Spleen (tissue), 11 donors: ENCODE measurements at regions not wholly inside any gene's neighbourhood (a gene's known extent, or its start where the extent isn't known, plus 50 kb on each side); places are given as distances from the start of the nearest gene placed in this dataset.
"Not testable (repeated sequence)": the region's sequence is repeated elsewhere in the genome, so short reads cannot be mapped to it uniquely, and the experiment has no call there.

Experiments
- DNase-seq: peaks from one replicate; pipeline ENCODE4 v3.0.0-alpha.2; 2020
- H3K27ac ChIP-seq, 8 donors: fragments of 200-600 bp; sonication (generic) in 7 of 8; 1 replicate in 4 of 8; 2 replicates in 4 of 8; pipeline versions ENCODE4 v1.5.0 to v1.8.0; 2016 to 2021; ENCODE audit warnings: inconsistent platforms in 4 of 8, mild to moderate bottlenecking in 4 of 8, moderate library complexity in 1 of 8
- H3K27me3 ChIP-seq, 7 donors: fragments of 200-600 bp; sonication (generic) in 6 of 7; replicated peaks in 1 of 7; 1 replicate in 4 of 7; 2 replicates in 3 of 7; pipeline versions ENCODE4 v1.5.0 to v1.8.0; 2016 to 2021; ENCODE audit warnings: inconsistent platforms in 3 of 7, mild to moderate bottlenecking in 1 of 7
- H3K36me3 ChIP-seq, 6 donors: fragments of 200-600 bp; sonication (generic) in 5 of 6; 1 replicate in 4 of 6; 2 replicates in 2 of 6; pipeline versions ENCODE4 v1.5.0 to v1.8.0; 2016 to 2021; ENCODE audit warnings: inconsistent platforms in 2 of 6
- H3K4me1 ChIP-seq, 6 donors: fragments of 200-600 bp; sonication (generic) in 5 of 6; 1 replicate in 3 of 6; 2 replicates in 3 of 6; pipeline versions ENCODE4 v1.5.0 to v1.8.0; 2016 to 2021; ENCODE audit warnings: inconsistent platforms in 3 of 6
- H3K4me3 ChIP-seq, 8 donors: fragments of 200-600 bp; sonication (generic) in 7 of 8; 1 replicate in 4 of 8; 2 replicates in 4 of 8; pipeline versions ENCODE4 v1.5.0 to v1.8.0; 2016 to 2021; ENCODE audit warnings: inconsistent platforms in 4 of 8, mild to moderate bottlenecking in 4 of 8, moderate library complexity in 2 of 8
- H3K9me3 ChIP-seq, 8 donors: fragments of 200-600 bp; sonication (generic) in 7 of 8; 1 replicate in 4 of 8; 2 replicates in 4 of 8; pipeline versions ENCODE4 v1.5.0 to v1.8.0; 2016 to 2021; ENCODE audit warnings: inconsistent platforms in 4 of 8
- CTCF ChIP-seq, 11 experiments: fragments of 200-600 bp in 7 of 11; fragments of 450-650 bp in 4 of 11; sonication (generic) in 4 of 11; IDR thresholded peaks in 8 of 11; conservative IDR thresholded peaks in 3 of 11; 1 replicate in 7 of 11; 2 replicates in 4 of 11; pipeline versions ENCODE4 v1.4.0 to v1.8.0; 2016 to 2021; ENCODE audit warnings: antibody characterized with exemption in 11 of 11, inconsistent platforms in 4 of 11, mild to moderate bottlenecking in 1 of 11
- POLR2A ChIP-seq, 3 donors: fragments of 450-650 bp; IDR thresholded peaks; one replicate each; pipeline ENCODE4 v1.5.1; 2017; ENCODE audit warnings: antibody characterized with exemption in 3 of 3, mild to moderate bottlenecking in 1 of 3
- POLR2AphosphoS5 ChIP-seq, 3 donors: sonication (generic); formaldehyde crosslinking; IDR thresholded peaks; one replicate each; pipeline ENCODE4 v1.5.1; 2017; ENCODE audit warnings: antibody characterized with exemption in 3 of 3
- WGBS, 5 donors: extraction: QIAGEN DNeasy Blood & Tissue Kit in 3 of 5; methylation state at CpG; one replicate each; pipeline versions ENCODE4 v1.1.5 to v1.1.7; 2013 to 2018; 5-methylcytosine and 5-hydroxymethylcytosine counted together
- intact Hi-C: fragments of 100-400 bp; cut with DNase I; formaldehyde crosslinking; loops from one replicate; pipeline ENCODE4 v1.15.0; 2023; ENCODE audit warnings: low total_unique reads
- donor health status: healthy with polysubstance abuse.
- donor health status: DM: no; HTN: no; CAD: no; lungs with moderate emphysema.
- donor health status: DM: no; HTN: no; CAD: no.
- donor health status: Bipolar disorder and iron deficiency.
- donor health status: healthy.
- donor health status: DM: no; HTN: no; CAD: no.
- donor health status: DM: yes; HTN: yes; CAD: no.

DNA sequence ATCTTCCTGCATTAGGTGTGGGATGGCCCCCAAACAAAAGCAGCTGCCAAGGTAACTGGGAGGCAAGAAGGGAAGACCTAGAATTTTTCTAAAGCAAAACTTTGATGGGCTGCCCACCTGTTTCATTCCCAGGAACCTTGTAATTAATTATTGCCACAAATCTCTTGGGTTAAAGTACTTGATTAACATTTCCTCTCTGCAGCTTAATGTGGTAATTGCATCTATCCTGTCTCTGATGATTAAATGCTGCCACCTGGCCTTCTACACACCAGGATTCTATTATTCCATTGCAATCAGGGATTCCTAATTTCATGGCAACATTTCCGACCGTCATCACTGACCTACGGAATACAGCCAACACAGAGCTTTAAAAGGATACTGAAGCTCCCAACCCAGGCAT, 68.3 kb upstream of the RC3H1 start:
- intact Hi-C loops, result no loop called here
- Histone ChIP-seq H3K4me1 (no peaks in the 10 kb centered on the region), H3K27ac (no peak overlapping the region), H3K36me3 (no peaks in the 10 kb centered on the region), H3K27me3 (no peaks in the 10 kb centered on the region), H3K9me3 (peaks cover 0 to 22% (median 9%) of the 10 kb centered on the region in 8 donors), H3K4me3 (no peak overlapping the region)
- 86 to 97% (median 91%) methylated on average over 3 of the region's 3 CpGs for WGBS, 5 donors
- no peak for DNase-seq
- TF ChIP-seq CTCF (IDR thresholded peaks at IDR 0.05 in 8 of 11, conservative IDR thresholded peaks at IDR 0.05 in 3 of 11), result no peak
- no peak for TF ChIP-seq POLR2AphosphoS5 (IDR thresholded peaks at IDR 0.05)
- no peak for TF ChIP-seq POLR2A (IDR thresholded peaks at IDR 0.05)

- 73 to 89% (median 86%) methylated on average over 1 of the region's 1 CpG for WGBS, 5 donors
- peaks cover 0 to 16% (median 2%) of the 10 kb centered on the region in 8 donors for H3K9me3 ChIP-seq
- no peak overlapping the region for H3K4me3 ChIP-seq
- intact Hi-C loops, result no loop called here
- H3K27me3 ChIP-seq, result no peaks in the 10 kb centered on the region
- TF ChIP-seq POLR2AphosphoS5 (IDR thresholded peaks at IDR 0.05), result no peak
- TF ChIP-seq POLR2A (IDR thresholded peaks at IDR 0.05), result no peak
- TF ChIP-seq CTCF (IDR thresholded peaks at IDR 0.05 in 8 of 11, conservative IDR thresholded peaks at IDR 0.05 in 3 of 11), result no peak
- no peak for DNase-seq
- H3K4me1 ChIP-seq, result no peaks in the 10 kb centered on the region
- no peaks in the 10 kb centered on the region for H3K36me3 ChIP-seq
- H3K27ac ChIP-seq, result no peak overlapping the region
Measured at GRCh38 chr1:174080819-174081218, 58.7 kb upstream of the RC3H1 start.

DNA sequence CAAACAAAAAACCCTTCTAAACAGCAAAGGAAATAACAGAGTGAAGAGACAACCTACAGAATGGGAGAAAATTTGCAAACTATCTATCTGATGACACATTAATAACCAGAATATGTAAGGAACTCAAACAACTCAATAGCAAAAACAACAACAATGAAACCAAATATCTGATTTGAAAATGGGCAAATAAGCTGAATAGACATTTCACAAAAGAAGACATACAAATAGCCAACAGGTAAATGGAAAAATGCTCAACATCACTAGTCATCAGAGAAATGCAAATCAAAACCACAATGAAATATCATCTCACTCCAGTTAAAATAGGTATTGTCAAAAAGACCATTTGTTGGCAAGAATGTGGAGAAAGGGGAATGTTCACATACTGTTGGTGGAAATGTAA, 57.6 kb upstream of the RC3H1 start:
- Histone ChIP-seq H3K27me3 (no peaks in the 10 kb centered on the region), H3K4me1 (no peaks in the 10 kb centered on the region), H3K9me3 (peaks cover 0 to 9% (median 0%) of the 10 kb centered on the region in 8 donors), H3K36me3 (no peaks in the 10 kb centered on the region), H3K27ac (no peak overlapping the region), H3K4me3 (no peak overlapping the region)
- no peak for DNase-seq
- TF ChIP-seq CTCF (IDR thresholded peaks at IDR 0.05 in 8 of 11, conservative IDR thresholded peaks at IDR 0.05 in 3 of 11) (no peak), POLR2A (IDR thresholded peaks at IDR 0.05) (no peak), POLR2AphosphoS5 (IDR thresholded peaks at IDR 0.05) (no peak)
- intact Hi-C loops, result no loop called here

DNA sequence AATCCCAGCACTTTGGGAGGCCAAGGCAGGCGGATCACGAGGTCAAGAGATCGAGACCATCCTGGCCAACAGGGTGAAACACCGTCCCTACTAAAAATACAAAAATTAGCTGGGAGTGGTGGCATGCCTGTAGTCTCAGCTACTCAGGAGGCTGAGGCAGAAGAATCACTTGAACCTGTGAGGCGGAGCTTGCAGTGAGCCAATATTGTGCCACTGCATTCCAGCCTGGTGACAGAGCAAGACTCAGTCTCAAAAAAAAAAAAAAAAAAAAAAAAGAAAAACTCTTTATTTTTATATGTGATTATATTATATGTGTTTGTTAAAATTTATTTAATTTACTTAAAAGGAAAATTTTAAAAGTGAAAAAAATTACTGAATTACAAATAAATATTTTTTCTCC, 56.8 kb upstream of the RC3H1 start:
- DNase-seq, intact Hi-C loops: not testable (repeated sequence)
- WGBS, 5 donors, result 79 to 99% (median 96%) methylated on average over 5 of the region's 5 CpGs

More for the DNA sequence above, 56.8 kb upstream of the RC3H1 start:
- H3K9me3 ChIP-seq, H3K36me3 ChIP-seq, H3K4me1 ChIP-seq, H3K4me3 ChIP-seq, H3K27me3 ChIP-seq, H3K27ac ChIP-seq: not testable (repeated sequence)
